HG03095 (cell line): ENCODE measurements at regions not wholly inside any gene's neighbourhood (a gene's known extent, or its start where the extent isn't known, plus 50 kb on each side); places are given as distances from the start of the nearest gene placed in this dataset.
"Not testable (repeated sequence)": the region's sequence is repeated elsewhere in the genome, so short reads cannot be mapped to it uniquely, and the experiment has no call there.

Experiments
- ATAC-seq: cut with Tn5 transposase; IDR thresholded peaks from one replicate; pipeline ENCODE4 v1.9.1; 2021; ENCODE audit warnings: moderate library complexity; ENCODE audit not compliant: unreplicated experiment

DNA sequence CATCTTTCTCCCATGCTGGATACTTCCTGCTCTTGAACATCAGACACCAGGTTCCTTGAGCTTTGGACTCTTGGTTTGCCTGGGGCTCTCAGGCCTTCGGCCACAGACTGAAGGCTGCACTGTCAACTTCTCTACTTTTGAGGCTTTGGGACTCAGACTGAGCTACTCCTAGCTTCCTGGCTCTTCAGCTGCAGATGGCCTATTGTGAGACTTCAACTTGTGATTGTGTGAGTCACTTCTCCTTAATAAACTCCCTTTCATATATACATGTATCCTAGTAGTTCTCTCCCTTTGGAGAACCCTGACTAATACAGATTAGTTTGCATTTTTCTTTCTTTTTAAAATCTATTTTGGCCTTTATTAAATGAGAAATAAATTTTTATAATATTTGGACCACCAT is 276.2 kb upstream of the SEMA3C start:
- ATAC-seq: no peak

DNA sequence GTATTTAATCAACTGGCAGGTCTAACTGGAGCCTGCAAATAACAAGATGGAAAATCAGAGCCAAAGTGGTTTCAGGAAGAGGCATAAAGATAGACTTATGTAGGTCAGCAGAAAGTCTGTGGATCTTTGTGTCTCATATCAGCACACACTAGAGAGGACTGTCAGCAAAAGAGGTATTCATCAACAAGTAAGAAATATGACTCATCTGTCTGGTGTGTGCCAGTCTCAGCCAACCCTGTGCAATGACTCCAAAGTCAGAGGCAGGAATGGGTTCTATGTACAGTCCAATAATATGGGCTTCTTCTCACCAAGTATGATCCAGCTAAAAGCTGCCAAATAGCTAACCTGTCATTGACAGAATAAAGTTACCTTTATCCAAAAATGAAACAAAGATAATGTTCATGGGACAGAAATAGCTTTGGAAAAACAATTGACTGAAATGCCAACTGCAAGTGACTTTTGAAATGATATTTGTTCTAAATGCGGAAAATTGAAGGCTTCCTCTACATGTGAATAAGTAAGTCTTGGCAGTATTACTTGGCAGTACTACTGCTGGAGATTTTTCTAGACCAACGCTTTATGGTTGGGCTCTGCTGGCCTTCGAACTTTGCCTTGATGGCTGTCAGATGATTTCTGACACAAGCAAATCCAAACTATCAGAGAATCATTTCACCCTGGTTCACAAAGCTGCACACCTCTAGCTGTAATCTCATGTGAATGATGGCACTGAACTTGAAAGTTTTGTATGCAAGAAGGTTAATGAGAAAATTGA is 272.3 kb upstream of the SEMA3C start:
- no peak for ATAC-seq

GRCh38 chr7:81187753-81188152 is 268.9 kb upstream of the SEMA3C start:
- ATAC-seq: no peak

- no peak for ATAC-seq
Observed at GRCh38 chr7:81186691-81187090, 267.8 kb upstream of the SEMA3C start.

DNA sequence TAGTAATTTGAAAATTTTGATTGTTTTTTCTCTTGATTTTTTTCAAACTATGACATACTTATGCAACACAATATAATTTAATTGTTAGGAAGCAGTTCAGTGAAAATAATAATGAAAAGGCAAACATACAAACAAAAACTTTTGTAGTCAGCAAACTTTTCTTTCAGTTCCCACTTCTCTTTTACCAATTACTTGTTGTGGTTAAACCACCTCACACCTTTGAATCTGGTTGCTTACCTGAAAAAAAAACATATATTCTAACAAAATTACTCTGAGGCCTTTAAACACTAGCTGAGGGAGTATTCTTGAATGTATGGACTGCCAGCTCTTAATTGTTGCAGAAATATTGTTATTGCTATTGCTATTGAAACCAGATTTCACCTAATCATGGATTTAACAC is 266.2 kb upstream of the SEMA3C start:
- no peak for ATAC-seq

DNA sequence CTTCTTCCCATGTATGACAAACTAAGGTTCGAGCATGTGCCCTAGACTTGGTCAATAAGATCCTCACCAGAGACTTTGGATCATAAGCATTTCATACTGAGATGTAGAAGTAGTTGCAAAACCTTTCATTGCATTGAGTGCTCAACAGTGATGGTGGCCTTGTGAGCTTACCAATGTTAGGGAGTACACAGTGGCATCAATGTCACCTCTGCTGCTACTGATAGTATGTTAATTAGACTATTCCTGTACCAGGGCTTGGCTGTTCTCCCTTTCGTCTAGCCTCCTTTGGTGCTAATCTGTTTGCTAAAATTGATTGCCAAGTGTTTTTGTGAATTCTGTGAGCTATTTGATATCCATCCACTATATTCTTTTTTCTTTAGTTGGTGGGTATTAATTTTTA is 264.5 kb upstream of the SEMA3C start:
- no peak for ATAC-seq

DNA sequence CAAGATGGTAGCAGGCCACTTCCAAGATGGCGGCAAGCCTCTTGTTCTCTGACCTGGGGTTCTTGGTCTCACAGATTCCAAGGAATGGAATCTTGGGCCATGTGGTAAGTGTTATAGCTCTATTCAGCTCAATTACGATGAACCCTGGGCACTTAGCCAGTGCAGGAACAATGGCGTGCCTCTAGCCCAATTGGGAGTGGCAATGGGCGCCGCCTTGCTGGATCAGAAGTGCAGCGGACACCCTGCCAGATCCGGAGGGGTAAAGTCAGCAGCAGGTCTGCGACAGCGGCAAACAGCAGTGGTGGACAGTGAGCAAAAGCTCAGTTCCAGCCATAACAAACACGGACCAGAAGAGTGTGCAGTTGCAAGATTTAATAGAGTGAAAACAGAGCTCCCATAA is 263.2 kb upstream of the SEMA3C start:
- not testable (repeated sequence) for ATAC-seq

DNA sequence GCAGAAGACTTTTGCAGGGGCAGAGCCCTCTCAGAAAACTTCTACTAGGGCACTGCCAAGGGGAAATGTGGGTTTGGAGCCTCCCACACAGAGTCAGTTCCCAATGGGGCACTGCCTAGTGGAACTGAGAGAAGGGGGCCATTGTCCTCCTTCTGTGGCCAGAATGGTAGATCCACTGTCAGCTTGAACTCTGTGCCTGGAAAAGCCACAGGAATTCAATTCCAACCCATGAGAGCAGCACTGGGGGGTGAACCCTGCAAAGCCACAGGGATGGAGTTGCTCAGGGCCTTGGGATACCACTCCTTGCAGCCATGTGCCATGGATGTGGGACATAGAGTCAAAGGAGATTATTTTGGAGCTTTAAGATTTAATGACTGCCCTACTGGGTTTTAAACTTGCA is 262.2 kb upstream of the SEMA3C start:
- ATAC-seq: no peak

- no peak for ATAC-seq
Observed at GRCh38 chr7:81180573-81180972, 261.7 kb upstream of the SEMA3C start.

DNA sequence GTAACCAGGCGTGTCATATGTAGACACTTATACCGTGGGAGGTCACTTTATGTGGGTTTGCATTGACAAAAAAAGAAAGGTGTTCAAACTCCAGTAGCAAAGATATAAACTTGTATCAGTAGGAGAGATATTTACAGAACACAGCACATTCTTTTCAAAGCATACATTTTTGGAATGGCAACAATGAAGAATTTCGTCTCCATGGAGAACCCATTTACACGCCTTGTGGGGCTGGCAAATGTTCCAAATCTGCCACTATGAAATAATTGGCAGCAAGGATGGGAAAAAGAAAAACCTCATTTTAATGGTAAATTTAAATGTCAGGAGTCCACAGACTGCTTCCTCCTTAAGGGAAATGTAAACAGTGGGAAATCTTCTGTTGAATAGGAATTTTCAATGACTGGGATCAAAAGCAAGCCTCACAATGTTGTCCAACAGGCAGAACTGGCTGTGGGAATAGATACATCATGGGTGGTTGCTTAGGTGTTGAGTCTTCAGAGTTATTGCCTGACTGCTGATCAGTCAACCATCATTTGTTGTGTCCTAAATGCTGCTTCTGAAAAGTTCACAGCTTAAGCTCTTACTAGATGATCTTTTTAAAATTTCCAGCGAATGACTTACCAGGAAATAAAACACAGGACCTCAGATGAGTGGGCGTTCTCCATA is 256.6 kb upstream of the SEMA3C start:
- ATAC-seq: no peak

DNA sequence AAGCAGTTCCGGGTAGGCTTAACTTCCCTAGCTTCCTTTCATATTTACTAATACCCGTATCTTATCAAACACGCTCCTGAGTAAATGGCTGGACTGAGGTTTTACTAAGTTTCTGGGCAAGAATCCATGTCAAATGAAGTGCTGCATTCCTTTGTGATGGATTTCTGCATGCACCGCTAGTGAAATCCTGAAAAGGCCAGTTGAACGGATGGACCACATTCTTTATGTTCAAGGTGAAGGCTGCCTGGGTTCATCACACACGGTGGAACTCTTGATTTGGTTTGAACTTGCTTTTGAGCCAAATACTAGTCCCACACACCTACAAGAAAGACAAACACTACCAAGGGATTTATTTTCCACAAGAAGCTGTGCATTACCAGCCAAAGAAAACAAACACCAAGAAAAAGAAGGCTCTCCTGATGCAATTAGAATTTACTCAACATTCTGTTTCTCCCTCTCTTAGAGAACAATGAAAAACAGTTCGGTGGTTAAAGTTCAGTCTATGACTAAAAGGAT is 255.0 kb upstream of the SEMA3C start:
- ATAC-seq: no peak

GRCh38 chr7:81170291-81170690 is 251.4 kb upstream of the SEMA3C start:
- ATAC-seq: no peak

DNA sequence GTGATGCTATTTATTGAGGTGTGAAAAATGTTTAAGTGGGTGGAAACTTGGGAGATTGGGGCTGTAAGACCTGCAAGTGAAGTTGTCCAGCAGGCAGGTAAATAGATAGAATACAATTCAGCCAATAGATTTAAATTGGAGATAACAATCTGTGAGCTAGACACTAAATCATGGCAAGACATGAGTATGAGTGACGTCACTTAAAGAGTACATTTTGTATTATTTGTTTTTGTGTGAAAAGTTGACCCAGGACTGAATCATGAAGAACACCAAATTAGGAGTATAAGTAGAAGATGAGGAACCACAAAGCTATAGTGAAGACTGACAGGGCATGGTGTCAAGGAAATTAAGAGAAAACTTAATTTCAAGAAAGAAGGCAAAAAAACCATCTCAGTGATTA is 249.1 kb upstream of the SEMA3C start:
- no peak for ATAC-seq

DNA sequence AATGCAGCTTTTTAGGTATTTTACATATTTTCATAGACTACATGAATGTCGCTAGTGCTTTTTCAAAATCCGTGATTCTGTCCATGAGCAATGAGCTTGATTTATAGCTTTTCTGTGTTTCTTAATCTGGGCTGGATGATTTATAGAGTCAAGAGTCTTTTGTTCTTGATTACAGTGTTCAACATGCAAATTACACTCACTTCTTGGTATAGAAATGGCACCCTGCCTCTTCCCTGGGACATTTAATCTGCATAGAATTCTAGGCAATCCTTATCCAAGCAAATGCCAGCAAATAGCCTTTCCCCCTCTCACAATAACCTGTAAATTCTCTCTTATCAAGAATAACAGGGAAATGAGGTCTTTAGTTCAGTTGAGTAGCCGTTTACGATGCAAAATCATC is 246.2 kb upstream of the SEMA3C start:
- no peak for ATAC-seq

GRCh38 chr7:81162771-81163525 is 244.1 kb upstream of the SEMA3C start:
- no peak for ATAC-seq

DNA sequence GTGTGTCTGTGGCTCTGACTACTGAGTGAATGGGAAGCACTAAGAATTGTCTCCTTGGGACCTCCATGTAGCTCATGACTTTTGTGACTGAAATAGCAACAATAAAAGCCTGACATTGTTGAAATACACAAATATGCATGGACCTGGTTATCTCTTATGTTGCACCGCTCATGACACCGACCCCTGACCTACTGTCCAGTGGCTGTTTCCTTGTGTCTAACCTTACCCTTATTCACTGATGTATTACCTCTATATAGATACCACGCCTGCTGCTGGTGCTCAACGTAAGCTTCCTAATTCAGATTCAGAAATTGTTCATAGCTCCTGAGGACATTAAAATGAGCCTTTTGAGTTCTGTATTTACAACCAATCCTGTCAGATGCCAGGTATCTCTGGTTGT is 243.4 kb upstream of the SEMA3C start:
- no peak for ATAC-seq

DNA sequence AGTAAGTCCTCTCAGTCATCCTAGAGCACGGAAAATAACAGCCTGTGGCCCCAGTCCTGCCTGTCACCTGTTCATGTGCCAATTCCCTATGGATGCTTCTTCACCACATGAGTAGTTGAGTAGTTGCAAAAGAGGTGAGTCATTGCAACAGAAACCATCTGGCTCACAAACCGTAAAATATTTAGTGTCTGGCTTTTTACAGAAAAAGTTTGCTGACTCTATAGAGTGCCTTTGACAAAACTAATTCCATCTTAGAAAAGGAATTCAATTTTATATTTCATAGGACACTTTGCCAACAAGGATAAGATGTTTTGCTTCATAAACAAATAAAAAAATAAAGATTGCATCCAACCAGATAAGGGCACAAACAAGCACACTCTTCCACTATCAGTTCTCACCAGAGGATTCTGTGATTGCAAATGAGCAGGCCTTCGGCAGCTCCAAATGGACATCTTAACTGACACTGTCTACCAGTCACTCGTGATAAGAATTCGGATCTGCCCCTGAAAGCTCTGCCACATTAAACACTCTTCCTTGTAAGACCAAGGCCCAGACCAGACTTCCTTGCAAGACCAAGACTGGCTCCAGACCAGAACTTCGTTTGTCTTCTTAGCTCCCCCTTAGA is 242.7 kb upstream of the SEMA3C start:
- ATAC-seq: no peak

GRCh38 chr7:81159402-81159801 is 240.6 kb upstream of the SEMA3C start:
- ATAC-seq: no peak

DNA sequence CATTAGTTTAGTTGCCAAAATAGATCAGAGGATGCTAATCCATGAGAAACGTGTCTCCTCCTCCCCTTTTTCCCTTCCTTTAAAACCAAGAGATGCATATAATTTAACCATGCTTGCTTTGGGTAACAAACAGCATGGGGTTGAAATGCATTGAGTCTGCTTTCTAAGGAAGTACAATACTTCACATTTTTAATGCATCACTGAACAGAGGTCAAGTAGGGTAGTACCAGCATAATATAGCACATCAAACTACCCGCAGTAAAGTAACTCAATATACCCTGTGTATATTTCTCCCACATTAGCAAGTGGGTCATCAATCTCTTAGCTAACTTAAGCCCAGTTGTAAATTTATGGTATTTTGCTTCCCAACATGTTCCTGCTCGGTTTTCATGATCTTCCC is 239.3 kb upstream of the SEMA3C start:
- no peak for ATAC-seq

GRCh38 chr7:81155654-81156373 is 237.0 kb upstream of the SEMA3C start:
- no peak for ATAC-seq

DNA sequence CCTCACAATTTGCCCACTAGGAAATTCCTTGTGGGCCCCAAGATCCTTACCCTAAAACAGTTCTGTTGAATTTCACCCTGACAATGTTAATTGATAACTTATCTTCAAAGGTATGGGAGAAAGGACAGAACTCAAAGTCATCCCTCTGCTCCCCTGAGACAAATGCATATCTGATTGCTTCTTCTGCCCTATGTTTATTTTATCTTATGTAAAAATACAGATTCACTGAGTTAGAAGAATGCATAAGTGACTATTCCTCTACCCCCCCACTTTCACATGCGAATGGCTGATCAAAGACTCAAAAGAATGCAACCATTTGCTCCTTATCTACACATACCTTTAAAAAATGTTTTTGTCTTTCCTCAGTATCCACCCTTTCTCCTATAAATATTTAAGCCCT is 235.7 kb upstream of the SEMA3C start:
- ATAC-seq: no peak
